ENCODE measurements at regions not wholly inside any gene's neighbourhood (a gene's known extent, or its start where the extent isn't known, plus 50 kb on each side); places are given as distances from the start of the nearest gene placed in this dataset.
"Not testable (repeated sequence)": the region's sequence is repeated elsewhere in the genome, so short reads cannot be mapped to it uniquely, and the experiment has no call there.

GRCh38 chr13:87255394-87255793 lies 415.8 kb upstream of the SLITRK5 start:
- no peak for DNase-seq

- DNase-seq: no peak
These were observed 411.6 kb upstream of the SLITRK5 start for GRCh38 chr13:87259479-87260083.

- DNase-seq: peak; percentile 39
These were observed 396.9 kb upstream of the SLITRK5 start for GRCh38 chr13:87274209-87274819.

- no peak for DNase-seq
These were observed 391.0 kb upstream of the SLITRK5 start for GRCh38 chr13:87280139-87280538.

GRCh38 chr13:87287721-87288120 lies 383.4 kb upstream of the SLITRK5 start:
- no peak for DNase-seq

- no peak for DNase-seq
These were observed 375.5 kb upstream of the SLITRK5 start for GRCh38 chr13:87295636-87296035.

- DNase-seq: no peak
These were observed 369.1 kb upstream of the SLITRK5 start for GRCh38 chr13:87302034-87302433.

- DNase-seq: no peak
These were observed 368.2 kb upstream of the SLITRK5 start for GRCh38 chr13:87302931-87303330.

- no peak for DNase-seq
These were observed 360.0 kb upstream of the SLITRK5 start for GRCh38 chr13:87311165-87311564.

- no peak for DNase-seq
These were observed 356.3 kb upstream of the SLITRK5 start for GRCh38 chr13:87314822-87315221.

GRCh38 chr13:87322386-87322785 lies 348.8 kb upstream of the SLITRK5 start:
- DNase-seq: no peak

- DNase-seq: no peak
These were observed 346.6 kb upstream of the SLITRK5 start for GRCh38 chr13:87324558-87324957.

GRCh38 chr13:87331178-87331577 lies 340.0 kb upstream of the SLITRK5 start:
- DNase-seq: no peak

- DNase-seq: no peak
These were observed 337.6 kb upstream of the SLITRK5 start for GRCh38 chr13:87333599-87333998.

GRCh38 chr13:87334176-87334575 lies 337.0 kb upstream of the SLITRK5 start:
- no peak for DNase-seq

- DNase-seq: not testable (repeated sequence)
These were observed 334.8 kb upstream of the SLITRK5 start for GRCh38 chr13:87336346-87336889.

- no peak for DNase-seq
These were observed 327.0 kb upstream of the SLITRK5 start for GRCh38 chr13:87344176-87344575.

- DNase-seq: no peak
These were observed 315.7 kb upstream of the SLITRK5 start for GRCh38 chr13:87355451-87355850.

- no peak for DNase-seq
These were observed 314.9 kb upstream of the SLITRK5 start for GRCh38 chr13:87356314-87356713.

- no peak for DNase-seq
These were observed 312.9 kb upstream of the SLITRK5 start for GRCh38 chr13:87358319-87358718.

GRCh38 chr13:87361216-87361615 lies 310.0 kb upstream of the SLITRK5 start:
- no peak for DNase-seq

GRCh38 chr13:87368639-87369038 lies 302.5 kb upstream of the SLITRK5 start:
- DNase-seq: no peak

GRCh38 chr13:87376081-87376480 lies 295.1 kb upstream of the SLITRK5 start:
- DNase-seq: no peak

GRCh38 chr13:87384099-87384498 lies 287.1 kb upstream of the SLITRK5 start:
- DNase-seq: no peak

GRCh38 chr13:87393358-87393757 lies 277.8 kb upstream of the SLITRK5 start:
- DNase-seq: no peak
